ENCODE measurements at regions not wholly inside any gene's neighbourhood (a gene's known extent, or its start where the extent isn't known, plus 50 kb on each side); places are given as distances from the start of the nearest gene placed in this dataset.
A peak's percentile ranks its signal among the peaks of the same experiment; 100 is the strongest.

GRCh38 chr4:167587361-167587760 is 353.1 kb upstream of the SPOCK3 start:
- Histone ChIP-seq H3K9me3 (no peaks in the 10 kb centered on the region), H3K4me2 (0 out of 3 replicates have a peak overlapping the region, but pooled peaks have one; percentile 17), H3K4me1 (no peaks in the 10 kb centered on the region), H3K4me3 (no peak overlapping the region), H3K27ac (no peak overlapping the region)
- ChIA-PET CTCF (no interaction called here), POLR2A (no interaction called here)
- 49% methylated on average over 5 of the region's 5 CpGs for WGBS (ENCODE audit: missing lambda C conversion rate)
- TF ChIP-seq ESRRA (IDR thresholded peaks at IDR 0.05; ENCODE audit: borderline replicate concordance, low read length) (no peak), ZNF302 (CRISPR knock-in tag; IDR thresholded peaks at IDR 0.05) (no peak), TFCP2L1 (CRISPR knock-in tag; IDR thresholded peaks at IDR 0.05) (no peak), POLR2AphosphoS2 (conservative IDR thresholded peaks at IDR 0.05; ENCODE audit: low read length) (no peak), HOXA7 (CRISPR knock-in tag; IDR thresholded peaks at IDR 0.05) (no peak), CHD4 (IDR thresholded peaks at IDR 0.05; ENCODE audit: borderline replicate concordance) (no peak), FOXS1 (CRISPR knock-in tag; IDR thresholded peaks at IDR 0.05) (no peak), ZC3H11A (IDR thresholded peaks at IDR 0.05) (no peak), TP53 (CRISPR knock-in tag; IDR thresholded peaks at IDR 0.05) (no peak), KDM5A (IDR thresholded peaks at IDR 0.05) (no peak), JUNB (IDR thresholded peaks at IDR 0.05) (no peak), CBX2 (IDR thresholded peaks at IDR 0.05; ENCODE audit: borderline replicate concordance, low read depth) (no peak), NR3C1 (IDR thresholded peaks at IDR 0.05) (no peak), MYC (IDR thresholded peaks at IDR 0.05; ENCODE audit: borderline replicate concordance, low read length) (no peak), RFX5 (IDR thresholded peaks at IDR 0.05) (no peak), FOSB (CRISPR knock-in tag; IDR thresholded peaks at IDR 0.05) (no peak), RCOR1 (IDR thresholded peaks at IDR 0.05; ENCODE audit: low read depth, low read length) (no peak)
- DNase-seq (ENCODE audit: low read depth in 1 of 2, low spot score in 1 of 2) = peak in 1 of 2 experiments; percentile 36
- ATAC-seq = no peak
- no peak for FAIRE-seq

GRCh38 chr4:167595898-167596297 is 361.6 kb upstream of the SPOCK3 start:
- Histone ChIP-seq H3K4me3 (no peak overlapping the region), H3K4me2 (peak overlapping the region; percentile 18; the same call in 1 of the 3 replicates), H3K4me1 (no peaks in the 10 kb centered on the region), H3K27ac (no peak overlapping the region), H3K9me3 (no peaks in the 10 kb centered on the region)
- POLR2A ChIA-PET = no interaction called here
- 45% methylated on average over 3 of the region's 3 CpGs for WGBS (ENCODE audit: missing lambda C conversion rate)
- ATAC-seq (no peak), DNase-seq (ENCODE audit: low read depth in 1 of 2, low spot score in 1 of 2) (peak in 1 of 2 experiments; percentile 23), FAIRE-seq (no peak)
- no peak for TF ChIP-seq CHD2 (IDR thresholded peaks at IDR 0.05; ENCODE audit: low read length, partially characterized antibody)
- TF ChIP-seq MAFK (IDR thresholded peaks at IDR 0.05; ENCODE audit: partially characterized antibody) = peak; percentile 59
- CTCF ChIA-PET = no interaction called here

GRCh38 chr4:167602157-167602556 is 367.9 kb upstream of the SPOCK3 start:
- no peak overlapping the region for H3K27ac ChIP-seq
- ATAC-seq (no peak), FAIRE-seq (no peak), DNase-seq (ENCODE audit: low read depth in 1 of 2, low spot score in 1 of 2) (no peak)
- ChIA-PET CTCF (no interaction called here), POLR2A (no interaction called here)
- H3K9me3 ChIP-seq = no peaks in the 10 kb centered on the region
- TF ChIP-seq TP53 (CRISPR knock-in tag; IDR thresholded peaks at IDR 0.05) (no peak), ZFP36 (IDR thresholded peaks at IDR 0.05; ENCODE audit: borderline replicate concordance, partially characterized antibody) (no peak), MAX (IDR thresholded peaks at IDR 0.05) (no peak), CTCF (IDR thresholded peaks at IDR 0.05) (no peak), MAFK (IDR thresholded peaks at IDR 0.05; ENCODE audit: partially characterized antibody) (peak; percentile 40), E2F6 (IDR thresholded peaks at IDR 0.05; ENCODE audit: borderline replicate concordance, low read depth) (no peak), RNF2 (IDR thresholded peaks at IDR 0.05; ENCODE audit: borderline replicate concordance, low read depth) (no peak), GATA3 (IDR thresholded peaks at IDR 0.05; ENCODE audit: borderline replicate concordance) (no peak), HOXB13 (CRISPR knock-in tag; IDR thresholded peaks at IDR 0.05; ENCODE audit: low read depth) (no peak)
- no peak overlapping the region for H3K4me2 ChIP-seq
- H3K4me1 ChIP-seq = no peaks in the 10 kb centered on the region
- no peak overlapping the region for H3K4me3 ChIP-seq
- WGBS (ENCODE audit: missing lambda C conversion rate) = 9% methylated on average over 2 of the region's 2 CpGs

Data from A549 (cell line).